GM18519 (cell line): ENCODE measurements at regions not wholly inside any gene's neighbourhood (a gene's known extent, or its start where the extent isn't known, plus 50 kb on each side); places are given as distances from the start of the nearest gene placed in this dataset.

Experiments used
- ATAC-seq: cut with Tn5 transposase; IDR thresholded peaks from one replicate; pipeline ENCODE4 v1.9.1; 2021; ENCODE audit warnings: mild to moderate bottlenecking, moderate library complexity; ENCODE audit not compliant: unreplicated experiment, low FRiP score

- no peak for ATAC-seq
Measured at GRCh38 chr14:97319691-97320090, 522.5 kb downstream of the VRK1 start.

- ATAC-seq = no peak
Measured at GRCh38 chr14:97328743-97329142, 531.6 kb downstream of the VRK1 start.

- ATAC-seq = no peak
Measured at GRCh38 chr14:97329701-97330100, 532.5 kb downstream of the VRK1 start.

GRCh38 chr14:97331058-97331457 lies 533.9 kb downstream of the VRK1 start:
- no peak for ATAC-seq

- no peak for ATAC-seq
Measured at GRCh38 chr14:97331526-97331925, 534.3 kb downstream of the VRK1 start.

GRCh38 chr14:97336179-97336578 lies 539.0 kb downstream of the VRK1 start:
- ATAC-seq = no peak

GRCh38 chr14:97336816-97337215 lies 539.6 kb downstream of the VRK1 start:
- ATAC-seq = no peak

- ATAC-seq = no peak
Measured at GRCh38 chr14:97337267-97337666, 540.1 kb downstream of the VRK1 start.

- ATAC-seq = no peak
Measured at GRCh38 chr14:97337670-97338069, 540.5 kb downstream of the VRK1 start.

GRCh38 chr14:97344666-97345065 lies 547.5 kb downstream of the VRK1 start:
- ATAC-seq = no peak

GRCh38 chr14:97346675-97347074 lies 549.5 kb downstream of the VRK1 start:
- ATAC-seq = no peak

- no peak for ATAC-seq
Measured at GRCh38 chr14:97349463-97349862, 552.3 kb downstream of the VRK1 start.

GRCh38 chr14:97349946-97350345 lies 552.8 kb downstream of the VRK1 start:
- ATAC-seq = no peak

GRCh38 chr14:97350415-97350814 lies 553.2 kb downstream of the VRK1 start:
- ATAC-seq = no peak

- no peak for ATAC-seq
Measured at GRCh38 chr14:97350894-97351731, 553.9 kb downstream of the VRK1 start.

- no peak for ATAC-seq
Measured at GRCh38 chr14:97353102-97353501, 555.9 kb downstream of the VRK1 start.

- no peak for ATAC-seq
Measured at GRCh38 chr14:97354119-97354722, 557.0 kb downstream of the VRK1 start.

- no peak for ATAC-seq
Measured at GRCh38 chr14:97359341-97359740, 562.2 kb downstream of the VRK1 start.

GRCh38 chr14:97361181-97361580 lies 564.0 kb downstream of the VRK1 start:
- ATAC-seq = no peak

- ATAC-seq = no peak
Measured at GRCh38 chr14:97361958-97362357, 564.8 kb downstream of the VRK1 start.

- ATAC-seq = no peak
Measured at GRCh38 chr14:97366400-97366799, 569.2 kb downstream of the VRK1 start.

- ATAC-seq = no peak
Measured at GRCh38 chr14:97367278-97367677, 570.1 kb downstream of the VRK1 start.
